Kidney capillary endothelial cell (primary cell): ENCODE measurements at regions not wholly inside any gene's neighbourhood (a gene's known extent, or its start where the extent isn't known, plus 50 kb on each side); places are given as distances from the start of the nearest gene placed in this dataset.

Experiments used
- DNase-seq: peaks from one replicate; pipeline ENCODE4 v3.0.0-alpha.2; 2018; ENCODE audit warnings: low spot score

DNA sequence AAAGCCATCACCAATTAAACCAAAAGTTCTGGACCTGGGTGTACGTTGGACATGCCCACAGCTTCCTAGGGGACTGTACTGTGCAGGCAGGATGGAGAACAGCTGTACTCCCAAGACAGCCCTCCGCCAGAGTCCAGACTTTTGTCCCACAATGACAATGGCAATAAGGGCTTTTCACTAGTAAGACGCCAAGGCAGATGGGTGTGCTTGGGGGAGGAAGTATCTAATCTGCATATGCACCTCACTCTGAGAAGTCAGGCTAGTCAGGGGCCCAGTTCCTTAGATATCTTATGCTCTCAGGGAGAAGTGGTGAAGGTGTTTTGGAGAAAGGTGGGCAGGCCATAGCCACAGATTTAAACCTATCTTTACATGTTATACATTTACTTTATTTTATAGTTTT is 85.1 kb upstream of the USP47 start:
- DNase-seq, result no peak

GRCh38 chr11:11755871-11756270 is 85.9 kb upstream of the USP47 start:
- no peak for DNase-seq

- no peak for DNase-seq
These were observed 89.1 kb upstream of the USP47 start for GRCh38 chr11:11752679-11753078.

- no peak for DNase-seq
These were observed 91.5 kb upstream of the USP47 start for GRCh38 chr11:11750017-11750878.

- no peak for DNase-seq
These were observed 92.9 kb upstream of the USP47 start for GRCh38 chr11:11748706-11749365.

GRCh38 chr11:11747570-11747969 is 94.2 kb upstream of the USP47 start:
- no peak for DNase-seq

DNA sequence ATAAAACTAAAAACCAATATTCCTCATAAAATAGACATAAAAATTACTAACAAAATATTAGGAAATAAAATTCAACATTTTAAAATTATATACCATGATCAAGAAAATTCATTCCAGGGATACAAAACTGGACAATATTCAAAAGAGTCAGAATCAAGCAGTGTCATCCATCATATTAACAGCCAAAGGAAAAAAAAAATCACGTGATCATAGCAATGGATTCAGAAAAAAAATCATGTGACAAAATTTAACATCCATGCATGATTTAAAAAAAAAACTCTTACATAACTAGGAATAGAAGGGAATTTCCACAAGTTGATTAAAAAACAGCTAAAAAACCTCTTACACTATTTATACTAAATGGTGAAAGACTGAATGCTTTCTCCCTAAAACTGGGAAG is 95.3 kb upstream of the USP47 start:
- DNase-seq, result no peak

DNA sequence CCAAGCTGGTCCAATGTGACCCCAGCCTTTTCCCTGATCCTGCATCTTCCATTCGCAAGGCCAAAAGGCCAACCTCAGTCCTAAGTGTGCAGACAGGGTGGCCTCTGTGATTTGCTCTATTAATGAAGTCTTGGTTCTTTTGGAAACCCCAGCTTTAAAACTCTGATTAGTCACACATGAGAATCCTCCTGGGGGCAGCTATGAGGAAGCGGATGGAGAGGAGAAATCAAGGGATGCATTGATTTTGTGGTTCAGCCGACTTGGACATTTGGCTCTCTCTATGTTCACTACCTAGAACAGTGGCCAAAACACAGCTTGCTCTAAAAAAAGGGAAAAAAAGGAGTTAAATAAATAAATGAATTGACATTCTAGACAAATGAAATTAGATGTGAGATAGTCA is 98.6 kb upstream of the USP47 start:
- no peak for DNase-seq

- no peak for DNase-seq
These were observed 99.3 kb upstream of the USP47 start for GRCh38 chr11:11742486-11742885.

DNA sequence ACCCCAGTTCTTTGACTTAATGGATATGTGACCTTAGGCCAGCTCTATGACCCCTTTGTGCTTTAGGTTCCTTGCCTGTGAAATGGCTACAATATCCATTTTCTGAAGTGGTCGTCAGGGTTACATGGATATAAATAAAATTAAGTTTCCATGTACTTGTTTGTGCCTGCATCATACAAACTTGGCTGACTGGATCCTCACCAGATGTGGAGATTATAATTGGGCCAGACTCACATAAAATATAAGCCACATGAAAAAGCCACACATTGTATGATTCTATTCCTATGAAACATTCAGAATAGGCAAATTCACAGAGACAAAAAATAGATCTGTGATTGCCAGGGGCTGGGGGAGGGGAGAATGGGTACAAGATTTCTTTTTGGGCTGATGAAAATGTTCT is 100.9 kb upstream of the USP47 start:
- DNase-seq, result no peak

DNA sequence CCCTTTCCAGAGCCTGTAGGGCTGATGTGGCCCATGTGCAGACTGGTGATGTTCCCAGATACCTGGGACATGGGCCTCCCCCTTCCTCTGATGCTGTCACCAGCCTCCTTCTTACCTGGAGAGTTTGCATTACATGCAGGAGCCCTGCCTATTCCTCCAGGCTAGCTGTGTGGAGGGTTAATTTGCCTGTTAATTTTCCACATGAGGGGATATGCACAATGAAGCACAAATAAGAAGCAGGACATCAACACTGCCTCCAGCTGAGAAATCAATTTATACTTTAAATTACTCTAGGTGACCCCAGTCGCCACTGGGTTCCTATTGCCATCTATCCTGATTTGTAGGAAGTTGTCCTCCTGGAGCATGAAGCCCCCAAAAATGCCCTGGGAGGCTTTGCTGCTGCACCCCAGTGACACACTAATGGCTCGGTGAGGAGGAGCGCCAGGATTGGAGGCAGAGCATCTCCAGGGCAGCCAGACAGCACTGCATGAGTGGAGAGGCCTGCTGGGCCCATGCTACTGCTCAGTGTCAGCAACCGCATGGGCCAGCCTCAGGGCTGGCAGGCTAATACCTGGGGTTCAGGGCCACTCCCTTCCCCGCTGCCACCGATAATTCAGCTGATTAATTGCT is 101.6 kb upstream of the USP47 start:
- DNase-seq, result no peak

GRCh38 chr11:11738370-11738769 is 103.4 kb upstream of the USP47 start:
- DNase-seq, result no peak

DNA sequence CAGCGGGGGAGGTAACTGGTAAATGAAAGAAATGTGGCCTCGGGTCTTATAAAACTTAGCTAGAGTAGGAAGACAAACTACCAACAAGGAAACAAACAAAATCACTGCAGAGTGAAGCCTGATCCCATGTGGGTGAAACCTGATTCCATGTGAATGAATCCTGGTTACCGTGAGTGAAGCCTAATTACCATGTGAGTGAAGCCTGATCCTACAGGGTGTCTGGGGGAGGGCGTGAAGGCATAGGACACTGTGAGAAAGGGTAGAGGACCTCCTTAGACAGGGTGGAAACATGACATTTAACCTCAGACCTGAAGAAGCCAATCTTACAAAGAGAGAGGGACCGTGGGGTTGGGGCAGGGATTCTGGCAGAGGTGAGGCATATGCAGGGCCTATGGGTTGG is 106.2 kb upstream of the USP47 start:
- no peak for DNase-seq

DNA sequence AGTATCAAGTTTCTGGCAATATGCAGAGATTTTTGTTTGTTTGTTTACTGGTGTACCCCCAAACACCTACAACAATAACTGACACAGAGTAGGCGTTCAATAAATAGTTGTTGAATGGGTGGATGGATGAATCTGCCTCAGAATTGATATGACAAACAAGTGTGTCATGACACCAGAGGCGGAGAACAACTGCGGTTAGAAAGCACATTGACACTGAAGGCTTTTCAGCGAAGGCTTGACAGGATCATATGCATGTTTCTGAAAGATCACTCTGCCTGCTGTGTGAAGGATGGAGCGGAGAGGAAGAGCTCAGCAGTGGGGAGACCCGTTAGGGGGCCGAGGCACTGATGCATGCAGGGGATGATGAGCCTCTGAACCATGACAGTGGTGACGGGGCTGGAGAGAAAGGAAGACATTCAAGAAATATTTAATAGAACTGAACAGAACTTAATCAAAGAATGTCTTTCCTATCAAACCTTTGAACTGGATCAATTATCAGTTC is 108.5 kb upstream of the USP47 start:
- no peak for DNase-seq

- DNase-seq, result no peak
These were observed 109.7 kb upstream of the USP47 start for GRCh38 chr11:11732116-11732515.

GRCh38 chr11:11731311-11732083 is 109.7 kb upstream of the GALNT18 start:
- peak; percentile 59 for DNase-seq

DNA sequence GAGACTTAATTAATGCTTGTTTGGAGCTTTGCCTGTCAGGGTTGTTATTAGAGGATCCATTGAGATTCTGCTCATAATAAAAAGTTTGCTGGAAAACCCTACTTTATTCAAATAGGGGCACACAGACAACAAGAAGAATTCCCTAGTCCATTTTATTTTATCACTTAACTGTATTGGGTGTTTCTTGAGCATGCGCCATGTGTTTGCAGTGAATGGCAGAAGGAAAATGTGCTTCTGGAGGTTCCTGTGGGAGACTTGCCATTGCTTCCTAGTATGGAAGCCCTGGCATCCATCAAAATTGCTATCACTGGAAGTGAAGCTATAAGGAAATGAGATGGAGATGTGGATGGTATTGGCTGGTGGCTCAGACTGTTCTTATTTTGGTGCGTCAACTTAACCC is 106.6 kb upstream of the GALNT18 start:
- no peak for DNase-seq

DNA sequence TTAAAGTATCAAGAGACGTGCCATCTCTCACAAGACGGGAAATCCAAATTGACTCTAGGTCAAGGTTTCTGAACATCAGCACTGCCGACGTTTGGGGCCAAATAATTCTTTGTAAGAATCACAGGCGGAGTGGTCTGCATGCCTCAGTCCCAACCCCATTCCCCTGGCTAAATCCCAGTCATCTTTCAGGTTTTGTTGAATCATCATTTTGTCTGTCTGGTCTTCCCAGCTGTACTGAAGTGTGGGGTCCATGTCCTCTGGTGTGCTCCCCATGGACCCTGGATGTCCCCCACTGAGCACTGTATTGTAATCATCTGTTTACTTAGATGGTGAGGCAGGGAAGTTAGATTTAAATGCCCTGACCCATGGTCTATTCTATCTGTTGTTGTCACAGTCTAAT is 103.6 kb upstream of the GALNT18 start:
- DNase-seq, result no peak

GRCh38 chr11:11724994-11725393 is 103.2 kb upstream of the GALNT18 start:
- no peak for DNase-seq

GRCh38 chr11:11722861-11723260 is 101.1 kb upstream of the GALNT18 start:
- DNase-seq, result no peak

- no peak for DNase-seq
These were observed 100.4 kb upstream of the GALNT18 start for GRCh38 chr11:11722246-11722645.

GRCh38 chr11:11718511-11718910 is 96.7 kb upstream of the GALNT18 start:
- DNase-seq, result no peak
